ENCODE measurements at regions not wholly inside any gene's neighbourhood (a gene's known extent, or its start where the extent isn't known, plus 50 kb on each side); places are given as distances from the start of the nearest gene placed in this dataset.

DNA sequence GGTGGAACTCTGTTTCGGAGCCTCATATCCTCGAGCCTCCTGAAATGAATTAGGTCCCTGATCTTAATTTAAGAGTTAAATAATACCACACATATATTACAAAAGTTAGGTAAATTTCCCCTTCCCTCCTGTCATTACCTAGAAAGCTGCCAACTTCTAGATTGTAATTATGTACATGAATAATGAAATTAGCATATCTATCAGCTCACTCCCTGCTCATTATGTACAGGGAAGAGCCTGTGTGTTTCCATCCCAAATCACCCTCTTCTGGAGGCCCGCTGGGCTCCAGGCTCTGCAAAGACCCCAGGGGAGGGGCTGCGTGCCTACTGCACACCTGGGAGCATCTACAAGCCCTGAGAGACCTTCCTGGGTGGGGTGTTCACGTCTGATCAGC lies 384.1 kb downstream of the MN1 start:
- H3K4me1 Mint-ChIP-seq: peaks cover 28% of the 10 kb centered on the region
- DNase-seq (ENCODE audit: low read depth, low spot score): no peak
- H3K36me3 Mint-ChIP-seq (ENCODE audit: low read depth): no peaks in the 10 kb centered on the region
- no peaks in the 10 kb centered on the region for H3K27me3 Mint-ChIP-seq (ENCODE audit: low read depth)
- no peak overlapping the region for H3K27ac Mint-ChIP-seq (ENCODE audit: unreplicated experiment)
- no peaks in the 10 kb centered on the region for H3K9me3 Mint-ChIP-seq
- no peak overlapping the region for H3K4me3 Mint-ChIP-seq
- TF ChIP-seq, protein P1, sequence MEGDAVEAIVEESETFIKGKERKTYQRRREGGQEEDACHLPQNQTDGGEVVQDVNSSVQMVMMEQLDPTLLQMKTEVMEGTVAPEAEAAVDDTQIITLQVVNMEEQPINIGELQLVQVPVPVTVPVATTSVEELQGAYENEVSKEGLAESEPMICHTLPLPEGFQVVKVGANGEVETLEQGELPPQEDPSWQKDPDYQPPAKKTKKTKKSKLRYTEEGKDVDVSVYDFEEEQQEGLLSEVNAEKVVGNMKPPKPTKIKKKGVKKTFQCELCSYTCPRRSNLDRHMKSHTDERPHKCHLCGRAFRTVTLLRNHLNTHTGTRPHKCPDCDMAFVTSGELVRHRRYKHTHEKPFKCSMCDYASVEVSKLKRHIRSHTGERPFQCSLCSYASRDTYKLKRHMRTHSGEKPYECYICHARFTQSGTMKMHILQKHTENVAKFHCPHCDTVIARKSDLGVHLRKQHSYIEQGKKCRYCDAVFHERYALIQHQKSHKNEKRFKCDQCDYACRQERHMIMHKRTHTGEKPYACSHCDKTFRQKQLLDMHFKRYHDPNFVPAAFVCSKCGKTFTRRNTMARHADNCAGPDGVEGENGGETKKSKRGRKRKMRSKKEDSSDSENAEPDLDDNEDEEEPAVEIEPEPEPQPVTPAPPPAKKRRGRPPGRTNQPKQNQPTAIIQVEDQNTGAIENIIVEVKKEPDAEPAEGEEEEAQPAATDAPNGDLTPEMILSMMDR (conservative IDR thresholded peaks at IDR 0.05): no peak

DNA sequence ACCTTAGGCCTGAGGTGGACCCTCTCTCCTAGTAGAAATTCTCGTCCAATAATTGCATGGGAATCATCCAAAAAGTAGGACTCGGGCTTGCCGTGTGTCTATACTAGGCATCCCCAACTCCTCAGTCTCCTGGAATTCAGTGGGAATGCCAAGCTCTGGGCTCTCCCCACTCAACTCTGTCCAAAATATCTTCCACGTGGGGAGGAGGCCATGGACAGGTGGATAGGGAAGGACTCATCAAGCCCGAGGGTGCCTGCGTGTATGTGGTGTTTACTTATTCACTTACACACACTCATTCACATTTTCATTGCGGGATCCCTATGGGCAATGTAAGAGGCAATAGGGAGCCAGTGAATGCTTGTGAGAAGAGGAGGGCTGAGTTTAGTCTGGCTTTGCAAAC lies 383.3 kb downstream of the MN1 start:
- Mint-ChIP-seq H3K27me3 (ENCODE audit: low read depth) (no peaks in the 10 kb centered on the region), H3K27ac (ENCODE audit: unreplicated experiment) (no peak overlapping the region), H3K36me3 (ENCODE audit: low read depth) (no peaks in the 10 kb centered on the region), H3K9me3 (no peaks in the 10 kb centered on the region), H3K4me1 (peaks cover 28% of the 10 kb centered on the region), H3K4me3 (no peak overlapping the region)
- no peak for DNase-seq (ENCODE audit: low read depth, low spot score)
- TF ChIP-seq, protein P1 (conservative IDR thresholded peaks at IDR 0.05): no peak

DNA sequence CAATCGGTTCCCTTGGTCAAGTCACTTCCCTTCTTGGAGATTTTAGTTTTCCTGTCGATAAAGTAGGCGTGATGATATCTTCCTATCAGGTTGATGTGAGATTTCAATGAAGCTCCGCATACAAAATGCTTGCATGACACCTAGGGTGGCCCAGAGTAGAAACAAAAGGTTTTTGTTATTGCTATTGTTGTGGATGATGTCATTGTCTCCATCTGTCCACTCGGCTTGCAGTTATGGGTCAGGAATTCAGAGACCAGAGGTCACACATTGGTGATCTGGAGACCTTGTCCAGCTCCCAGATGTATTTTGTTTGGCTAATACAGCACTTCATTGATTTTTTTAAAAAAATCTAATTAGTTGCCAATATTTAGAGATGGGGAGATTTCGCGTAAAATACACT lies 382.1 kb downstream of the MN1 start:
- H3K27ac Mint-ChIP-seq (ENCODE audit: unreplicated experiment): no peak overlapping the region
- no peaks in the 10 kb centered on the region for H3K36me3 Mint-ChIP-seq (ENCODE audit: low read depth)
- H3K9me3 Mint-ChIP-seq: no peaks in the 10 kb centered on the region
- no peak overlapping the region for H3K4me3 Mint-ChIP-seq
- peaks cover 28% of the 10 kb centered on the region for H3K4me1 Mint-ChIP-seq
- DNase-seq (ENCODE audit: low read depth, low spot score): no peak
- TF ChIP-seq, protein P1 (conservative IDR thresholded peaks at IDR 0.05): no peak
- no peaks in the 10 kb centered on the region for H3K27me3 Mint-ChIP-seq (ENCODE audit: low read depth)

DNA sequence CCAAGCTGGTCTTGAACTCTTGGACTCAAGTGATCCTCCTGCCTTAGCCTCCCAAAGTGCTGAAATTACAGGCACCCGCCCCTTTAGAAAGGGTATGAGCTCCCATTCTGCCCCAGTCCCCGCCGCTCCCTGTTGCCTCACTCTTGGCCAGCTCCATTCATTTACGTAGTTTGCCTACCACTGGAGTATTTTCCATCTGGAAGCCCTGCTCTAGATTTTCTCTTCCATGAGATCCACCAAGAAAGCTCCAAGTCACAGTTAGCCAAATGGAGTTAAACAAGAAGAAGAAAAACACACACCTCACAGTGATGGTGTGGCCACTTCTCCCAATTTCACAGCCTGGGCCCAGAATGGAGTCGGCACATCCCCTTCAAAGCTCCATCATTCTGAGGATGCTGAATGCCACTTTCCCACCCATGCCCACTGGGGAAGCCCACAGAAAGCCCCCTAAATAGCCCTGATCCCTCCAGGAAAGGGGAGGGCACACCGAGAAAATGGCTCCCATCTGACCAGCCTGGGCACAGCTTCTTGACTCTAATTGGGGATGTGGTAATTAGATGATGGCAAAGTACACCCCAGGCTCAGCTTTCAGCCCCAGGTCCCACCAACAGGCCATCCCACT lies 381.2 kb downstream of the MN1 start:
- no peaks in the 10 kb centered on the region for H3K27me3 Mint-ChIP-seq (ENCODE audit: low read depth)
- H3K4me3 Mint-ChIP-seq: no peak overlapping the region
- no peaks in the 10 kb centered on the region for H3K9me3 Mint-ChIP-seq
- no peaks in the 10 kb centered on the region for H3K36me3 Mint-ChIP-seq (ENCODE audit: low read depth)
- H3K27ac Mint-ChIP-seq (ENCODE audit: unreplicated experiment): no peak overlapping the region
- H3K4me1 Mint-ChIP-seq: peaks cover 28% of the 10 kb centered on the region
- TF ChIP-seq, protein P1 (conservative IDR thresholded peaks at IDR 0.05): no peak
- DNase-seq (ENCODE audit: low read depth, low spot score): no peak

DNA sequence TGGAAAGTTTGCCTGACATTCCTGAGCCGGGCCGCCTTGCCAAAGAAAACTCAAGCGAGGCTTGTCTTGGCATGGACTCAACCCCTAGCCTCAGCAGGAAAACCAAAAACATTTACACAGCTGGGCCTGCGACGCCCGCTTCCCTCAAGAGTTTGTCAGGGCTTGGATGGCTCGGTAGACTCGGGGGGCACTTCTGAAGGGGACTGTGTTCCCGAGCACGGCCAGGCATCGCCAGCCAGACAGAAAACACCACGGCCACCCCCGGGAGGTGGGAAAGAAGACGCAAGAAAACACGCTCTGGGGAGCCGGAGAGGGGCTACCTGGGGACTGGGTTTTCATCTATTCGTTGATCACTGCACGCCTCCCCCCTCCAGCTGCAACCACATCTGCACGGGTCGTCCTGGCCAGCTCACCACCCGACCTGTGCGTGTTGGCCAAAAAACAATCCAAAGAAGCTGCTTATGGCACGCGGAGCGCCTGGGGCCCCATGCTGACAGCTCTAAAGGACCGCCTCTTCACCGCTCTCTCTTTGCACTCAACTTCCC lies 380.7 kb downstream of the MN1 start:
- peaks cover 26% of the 10 kb centered on the region for H3K4me1 Mint-ChIP-seq
- DNase-seq (ENCODE audit: low read depth, low spot score): no peak
- TF ChIP-seq, protein P1 (conservative IDR thresholded peaks at IDR 0.05): no peak
- no peaks in the 10 kb centered on the region for H3K36me3 Mint-ChIP-seq (ENCODE audit: low read depth)
- no peaks in the 10 kb centered on the region for H3K27me3 Mint-ChIP-seq (ENCODE audit: low read depth)
- no peak overlapping the region for H3K4me3 Mint-ChIP-seq
- H3K9me3 Mint-ChIP-seq: no peaks in the 10 kb centered on the region
- H3K27ac Mint-ChIP-seq (ENCODE audit: unreplicated experiment): peak overlapping the region; percentile 70
